Thyroid gland (tissue), 4 donors: ENCODE measurements at regions not wholly inside any gene's neighbourhood (a gene's known extent, or its start where the extent isn't known, plus 50 kb on each side); places are given as distances from the start of the nearest gene placed in this dataset.

Experiments used
- CTCF ChIP-seq, 6 experiments: fragments of 200-600 bp in 3 of 6; fragments of 450-650 bp in 3 of 6; sonication (generic) in 3 of 6; IDR thresholded peaks; one replicate each; pipeline ENCODE4 v1.5.1; 2016 to 2019; ENCODE audit warnings: antibody characterized with exemption in 6 of 6, mild to moderate bottlenecking in 2 of 6, inconsistent platforms in 1 of 6, moderate library complexity in 1 of 6
- POLR2A ChIP-seq, 2 donors: fragments of 450-650 bp; IDR thresholded peaks; one replicate each; pipeline ENCODE4 v1.6.1; 2017; ENCODE audit warnings: antibody characterized with exemption in 2 of 2, mild to moderate bottlenecking in 2 of 2, moderate library complexity in 1 of 2

GRCh38 chr17:69743091-69743490, 328.6 kb downstream of the MAP2K6 start:
- TF ChIP-seq POLR2A (IDR thresholded peaks at IDR 0.05), result no peak
- no peak for TF ChIP-seq CTCF (IDR thresholded peaks at IDR 0.05)
